DMS153 treated with DMSO at 0.1 percent for 48 hours (cell line): ENCODE measurements at regions not wholly inside any gene's neighbourhood (a gene's known extent, or its start where the extent isn't known, plus 50 kb on each side); places are given as distances from the start of the nearest gene placed in this dataset.

Source experiments
- DNase-seq: peaks from one replicate; lab custom pipeline; 2025; ENCODE audit not compliant: unreplicated experiment; lab: John Stamatoyannopoulos, UW

GRCh38 chr13:88071371-88071770 lies 400.2 kb downstream of the SLITRK5 start:
- DNase-seq: no peak

GRCh38 chr13:88074794-88075510 lies 403.8 kb downstream of the SLITRK5 start:
- no peak for DNase-seq

GRCh38 chr13:88085036-88085435 lies 413.9 kb downstream of the SLITRK5 start:
- no peak for DNase-seq

- no peak for DNase-seq
Observed at GRCh38 chr13:88086577-88086976, 415.4 kb downstream of the SLITRK5 start.

GRCh38 chr13:88097541-88097940 lies 426.4 kb downstream of the SLITRK5 start:
- no peak for DNase-seq

GRCh38 chr13:88103824-88104223 lies 432.7 kb downstream of the SLITRK5 start:
- no peak for DNase-seq

- DNase-seq: no peak
Observed at GRCh38 chr13:88104576-88104975, 433.4 kb downstream of the SLITRK5 start.

GRCh38 chr13:88107570-88107969 lies 436.4 kb downstream of the SLITRK5 start:
- no peak for DNase-seq

- no peak for DNase-seq
Observed at GRCh38 chr13:88112526-88112925, 441.4 kb downstream of the SLITRK5 start.

- no peak for DNase-seq
Observed at GRCh38 chr13:88115976-88116375, 444.8 kb downstream of the SLITRK5 start.

- DNase-seq: no peak
Observed at GRCh38 chr13:88118952-88119351, 447.8 kb downstream of the SLITRK5 start.

GRCh38 chr13:88124142-88124541 lies 453.0 kb downstream of the SLITRK5 start:
- DNase-seq: no peak

- DNase-seq: no peak
Observed at GRCh38 chr13:88125055-88125454, 453.9 kb downstream of the SLITRK5 start.

GRCh38 chr13:88136098-88136790 lies 465.1 kb downstream of the SLITRK5 start:
- DNase-seq: no peak

- no peak for DNase-seq
Observed at GRCh38 chr13:88142653-88143052, 471.5 kb downstream of the SLITRK5 start.

GRCh38 chr13:88144580-88144979 lies 473.4 kb downstream of the SLITRK5 start:
- DNase-seq: no peak

GRCh38 chr13:88153353-88153752 lies 482.2 kb downstream of the SLITRK5 start:
- no peak for DNase-seq

- no peak for DNase-seq
Observed at GRCh38 chr13:88154001-88154400, 482.8 kb downstream of the SLITRK5 start.

- DNase-seq: no peak
Observed at GRCh38 chr13:88162076-88162702, 491.0 kb downstream of the SLITRK5 start.

- DNase-seq: no peak
Observed at GRCh38 chr13:88176231-88176630, 505.1 kb downstream of the SLITRK5 start.

GRCh38 chr13:88183440-88183839 lies 512.3 kb downstream of the SLITRK5 start:
- DNase-seq: no peak

- DNase-seq: no peak
Observed at GRCh38 chr13:88188986-88189385, 517.8 kb downstream of the SLITRK5 start.
